Stomach (tissue), 8 donors: ENCODE measurements at regions not wholly inside any gene's neighbourhood (a gene's known extent, or its start where the extent isn't known, plus 50 kb on each side); places are given as distances from the start of the nearest gene placed in this dataset.

Experiments used
- DNase-seq, 2 donors: peaks; one replicate each; pipeline versions ENCODE4 v3.0.0 to v3.0.0-alpha.2; 2013 to 2019
- H3K27ac ChIP-seq, 5 donors: fragments of 200-600 bp in 4 of 5; sonication (generic) in 4 of 5; one replicate each; pipeline ENCODE4 v1.5.1; 2013 to 2019; ENCODE audit warnings: mild to moderate bottlenecking in 1 of 5, moderate library complexity in 1 of 5
- H3K27me3 ChIP-seq, 3 donors: fragments of 200-600 bp; sonication (generic); one replicate each; pipeline ENCODE4 v1.5.1; 2017 to 2019; ENCODE audit warnings: mixed run types in 1 of 3
- H3K36me3 ChIP-seq, 4 donors: fragments of 200-600 bp; sonication (generic); 1 replicate in 3 of 4; 2 replicates in 1 of 4; pipeline ENCODE4 v1.5.1; 2016 to 2019
- H3K4me1 ChIP-seq, 4 donors: fragments of 200-600 bp; sonication (generic); one replicate each; pipeline ENCODE4 v1.5.1; 2016 to 2019
- H3K4me3 ChIP-seq, 4 donors: fragments of 200-600 bp; sonication (generic) in 3 of 4; one replicate each; pipeline ENCODE4 v1.5.1; 2016 to 2019; ENCODE audit warnings: mild to moderate bottlenecking in 1 of 4
- H3K9me3 ChIP-seq, 4 donors: fragments of 200-600 bp; sonication (generic); one replicate each; pipeline ENCODE4 v1.5.1; 2016 to 2019
- EP300 ChIP-seq: sonication (generic); formaldehyde crosslinking; IDR thresholded peaks from one replicate; pipeline ENCODE4 v1.6.1; 2017; ENCODE audit warnings: antibody characterized with exemption
- POLR2A ChIP-seq, 4 donors: fragments of 450-650 bp; IDR thresholded peaks; one replicate each; pipeline ENCODE4 v1.6.1; 2016; ENCODE audit warnings: antibody characterized with exemption in 4 of 4, control low read depth in 2 of 4, mild to moderate bottlenecking in 1 of 4, moderate library complexity in 1 of 4
- POLR2AphosphoS5 ChIP-seq, 3 donors: sonication (generic); formaldehyde crosslinking; IDR thresholded peaks; one replicate each; pipeline ENCODE4 v1.6.1; 2016; ENCODE audit warnings: antibody characterized with exemption in 3 of 3
- WGBS, 5 donors: extraction: QIAGEN DNeasy Blood & Tissue Kit in 3 of 5; methylation state at CpG; one replicate each; pipeline versions ENCODE4 v1.1.5 to v1.1.7; 2013 to 2018; 5-methylcytosine and 5-hydroxymethylcytosine counted together
- intact Hi-C: fragments of 100-400 bp; cut with DNase I; formaldehyde crosslinking; loops from one replicate; pipeline ENCODE4 v1.15.1; 2023; ENCODE audit warnings: low total_unique reads
- TF ChIP-seq, protein P1 (sequence below), 7 experiments: fragments of 450-650 bp in 4 of 7; fragments of 200-600 bp in 3 of 7; sonication (generic) in 3 of 7; IDR thresholded peaks; one replicate each; pipeline ENCODE4 v1.5.1; 2016 to 2019; ENCODE audit warnings: antibody characterized with exemption in 7 of 7, control low read depth in 2 of 7, mild to moderate bottlenecking in 1 of 7
- donor health status: healthy with polysubstance abuse.
- donor health status: Bipolar disorder and iron deficiency.
- donor health status: healthy.

DNA sequence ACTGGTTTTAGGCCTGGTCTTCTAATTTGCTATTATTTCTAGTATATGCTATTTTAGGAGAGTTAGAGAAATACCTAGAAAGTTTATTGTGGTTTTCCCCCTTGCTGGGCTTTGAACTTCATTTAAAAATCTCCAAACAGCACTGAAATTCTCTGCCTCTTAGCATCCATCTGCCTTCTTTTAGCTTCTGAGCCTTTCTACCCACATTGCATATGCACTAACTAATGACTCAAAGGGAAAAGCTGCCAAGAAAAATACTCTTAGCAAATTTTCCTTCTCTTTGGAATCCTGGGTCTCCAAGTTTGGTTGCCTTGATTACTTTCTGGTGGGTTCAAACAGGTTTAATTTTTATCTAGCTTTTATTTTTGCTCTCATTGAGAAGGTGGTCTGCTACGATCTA lies 408.4 kb upstream of the PTBP2 start:
- no peaks in the 10 kb centered on the region for H3K9me3 ChIP-seq
- H3K27ac ChIP-seq = no peak overlapping the region
- TF ChIP-seq POLR2A (IDR thresholded peaks at IDR 0.05) (no peak), POLR2AphosphoS5 (IDR thresholded peaks at IDR 0.05) (no peak), EP300 (no peak)
- TF ChIP-seq, protein P1, sequence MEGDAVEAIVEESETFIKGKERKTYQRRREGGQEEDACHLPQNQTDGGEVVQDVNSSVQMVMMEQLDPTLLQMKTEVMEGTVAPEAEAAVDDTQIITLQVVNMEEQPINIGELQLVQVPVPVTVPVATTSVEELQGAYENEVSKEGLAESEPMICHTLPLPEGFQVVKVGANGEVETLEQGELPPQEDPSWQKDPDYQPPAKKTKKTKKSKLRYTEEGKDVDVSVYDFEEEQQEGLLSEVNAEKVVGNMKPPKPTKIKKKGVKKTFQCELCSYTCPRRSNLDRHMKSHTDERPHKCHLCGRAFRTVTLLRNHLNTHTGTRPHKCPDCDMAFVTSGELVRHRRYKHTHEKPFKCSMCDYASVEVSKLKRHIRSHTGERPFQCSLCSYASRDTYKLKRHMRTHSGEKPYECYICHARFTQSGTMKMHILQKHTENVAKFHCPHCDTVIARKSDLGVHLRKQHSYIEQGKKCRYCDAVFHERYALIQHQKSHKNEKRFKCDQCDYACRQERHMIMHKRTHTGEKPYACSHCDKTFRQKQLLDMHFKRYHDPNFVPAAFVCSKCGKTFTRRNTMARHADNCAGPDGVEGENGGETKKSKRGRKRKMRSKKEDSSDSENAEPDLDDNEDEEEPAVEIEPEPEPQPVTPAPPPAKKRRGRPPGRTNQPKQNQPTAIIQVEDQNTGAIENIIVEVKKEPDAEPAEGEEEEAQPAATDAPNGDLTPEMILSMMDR (IDR thresholded peaks at IDR 0.05) = no peak
- no peaks in the 10 kb centered on the region for H3K4me1 ChIP-seq
- no peak for DNase-seq
- WGBS, 5 donors = 78 to 93% (median 87%) methylated on average over 1 of the region's 1 CpG
- intact Hi-C loops = no loop called here
- no peaks in the 10 kb centered on the region for H3K36me3 ChIP-seq
- no peaks in the 10 kb centered on the region for H3K27me3 ChIP-seq
- no peak overlapping the region for H3K4me3 ChIP-seq

DNA sequence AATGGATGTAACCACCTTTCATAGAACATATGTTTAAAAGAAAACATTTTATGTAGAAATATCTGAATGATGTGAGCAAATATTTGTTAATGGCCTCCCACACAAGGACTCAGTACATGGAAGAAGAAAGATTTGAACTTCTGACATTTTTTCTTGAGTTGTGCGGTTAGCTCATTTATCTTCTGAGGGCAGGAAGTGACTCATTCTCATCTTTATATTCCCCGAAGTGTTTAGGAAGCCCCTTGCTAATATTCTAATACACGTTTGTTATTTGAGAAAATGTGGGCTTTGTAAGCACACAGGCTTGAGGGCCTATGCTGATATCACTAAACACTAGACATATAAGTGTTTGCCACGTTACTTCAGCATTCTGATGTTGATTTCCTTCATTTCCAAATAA lies 392.5 kb upstream of the PTBP2 start:
- H3K4me1 ChIP-seq = no peaks in the 10 kb centered on the region
- intact Hi-C loops = no loop called here
- WGBS, 5 donors = 28 to 44% (median 30%) methylated on average over 4 of the region's 4 CpGs
- no peak for TF ChIP-seq POLR2AphosphoS5 (IDR thresholded peaks at IDR 0.05)
- TF ChIP-seq POLR2A (IDR thresholded peaks at IDR 0.05) = no peak
- TF ChIP-seq EP300 = no peak
- TF ChIP-seq, protein P1 (IDR thresholded peaks at IDR 0.05) = no peak
- no peaks in the 10 kb centered on the region for H3K36me3 ChIP-seq
- H3K27ac ChIP-seq = no peak overlapping the region
- no peak overlapping the region for H3K4me3 ChIP-seq
- no peaks in the 10 kb centered on the region for H3K9me3 ChIP-seq
- no peaks in the 10 kb centered on the region for H3K27me3 ChIP-seq
- no peak for DNase-seq

DNA sequence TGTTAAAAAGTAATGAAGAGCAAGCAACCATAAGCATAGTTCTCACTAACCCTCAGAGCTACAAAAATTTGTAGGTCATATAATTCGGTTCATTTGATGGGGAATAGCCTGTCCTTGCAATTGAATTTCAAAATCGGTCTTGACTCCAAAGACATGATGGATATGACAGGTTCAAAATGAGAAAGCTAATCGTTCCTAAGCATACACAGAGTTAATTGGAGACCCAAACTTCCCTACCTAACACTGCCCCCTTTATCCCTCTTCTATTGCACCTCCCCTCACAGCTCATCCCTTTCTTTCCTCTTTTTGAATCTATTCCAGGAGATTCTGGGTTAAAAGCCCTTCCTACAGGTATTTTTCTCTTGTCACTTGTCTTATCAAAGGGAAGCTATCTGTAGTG lies 390.0 kb upstream of the PTBP2 start:
- 72 to 89% (median 79%) methylated on average over 3 of the region's 3 CpGs for WGBS, 5 donors

DNA sequence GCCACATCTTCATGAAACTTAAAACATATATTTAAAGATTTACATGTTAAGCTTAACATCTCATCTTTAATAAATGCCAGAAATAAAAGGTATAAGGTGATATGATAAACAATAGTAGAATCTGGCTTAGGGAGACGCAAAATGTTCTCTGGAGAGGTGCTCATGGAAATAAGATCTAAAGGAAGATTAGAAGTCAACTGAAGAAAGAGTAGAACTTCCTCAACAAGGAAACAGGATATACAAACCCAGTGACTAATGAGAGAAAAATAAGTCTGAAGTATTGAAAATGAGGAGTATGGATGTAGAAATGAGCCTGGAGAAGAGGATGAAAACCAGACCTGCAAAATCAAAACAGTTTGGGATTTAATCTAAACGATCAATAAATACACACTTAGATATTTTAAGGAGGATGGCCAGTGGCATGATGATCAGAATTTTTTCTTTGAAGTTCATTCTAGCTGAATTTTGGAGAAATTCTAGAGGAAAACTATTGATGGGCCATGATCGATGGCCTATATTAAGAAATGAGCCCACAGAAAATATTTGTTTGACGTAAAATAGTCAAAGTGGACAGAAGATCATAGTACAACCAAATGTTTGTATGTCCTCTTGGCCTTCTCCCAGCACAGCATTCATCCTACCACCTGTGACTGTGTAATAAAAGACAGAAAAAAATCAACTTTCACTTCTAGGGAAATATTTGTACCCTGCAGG lies 387.9 kb upstream of the PTBP2 start:
- TF ChIP-seq POLR2A (IDR thresholded peaks at IDR 0.05) (no peak), EP300 (no peak), POLR2AphosphoS5 (IDR thresholded peaks at IDR 0.05) (no peak)
- TF ChIP-seq, protein P1 (IDR thresholded peaks at IDR 0.05) = no peak
- Histone ChIP-seq H3K27ac (no peak overlapping the region), H3K4me1 (no peaks in the 10 kb centered on the region), H3K9me3 (no peaks in the 10 kb centered on the region), H3K36me3 (no peaks in the 10 kb centered on the region), H3K4me3 (no peak overlapping the region), H3K27me3 (no peaks in the 10 kb centered on the region)
- DNase-seq = no peak
- intact Hi-C loops = no loop called here
- 64 to 85% (median 76%) methylated on average over 4 of the region's 4 CpGs for WGBS, 5 donors

More for the DNA sequence above, 390.0 kb upstream of the PTBP2 start:
- DNase-seq = no peak
- H3K27ac ChIP-seq = no peak overlapping the region
- TF ChIP-seq POLR2A (IDR thresholded peaks at IDR 0.05) = no peak
- no peak for TF ChIP-seq EP300
- TF ChIP-seq, protein P1 (IDR thresholded peaks at IDR 0.05) = no peak
- no peak for TF ChIP-seq POLR2AphosphoS5 (IDR thresholded peaks at IDR 0.05)
- H3K27me3 ChIP-seq = no peaks in the 10 kb centered on the region
- H3K9me3 ChIP-seq = no peaks in the 10 kb centered on the region
- no peaks in the 10 kb centered on the region for H3K36me3 ChIP-seq
- intact Hi-C loops = no loop called here
- H3K4me3 ChIP-seq = no peak overlapping the region
- H3K4me1 ChIP-seq = no peaks in the 10 kb centered on the region
